SJCRH30 (cell line): ENCODE measurements at regions not wholly inside any gene's neighbourhood (a gene's known extent, or its start where the extent isn't known, plus 50 kb on each side); places are given as distances from the start of the nearest gene placed in this dataset.
"Not testable (repeated sequence)": the region's sequence is repeated elsewhere in the genome, so short reads cannot be mapped to it uniquely, and the experiment has no call there.

Source experiments
- DNase-seq, 2 experiments: peaks; one replicate each; pipeline ENCODE4 v3.0.0-alpha.2; 2015 to 2020
- H3K27ac ChIP-seq: fragments of 250-450 bp; sonication (Bioruptor Pico); 2 replicates; pipeline ENCODE4 v1.5.1; 2020; ENCODE audit warnings: mild to moderate bottlenecking, moderate library complexity
- H3K27me3 ChIP-seq: fragments of 250-450 bp; sonication (Bioruptor Pico); 2 replicates; pipeline ENCODE4 v1.5.1; 2020; ENCODE audit warnings: mild to moderate bottlenecking, moderate library complexity
- H3K36me3 ChIP-seq: fragments of 250-450 bp; sonication (Bioruptor Pico); 2 replicates; pipeline ENCODE4 v1.5.1; 2020; ENCODE audit warnings: mild to moderate bottlenecking, moderate library complexity
- H3K4me1 ChIP-seq: fragments of 250-450 bp; sonication (Bioruptor Pico); 2 replicates; pipeline ENCODE4 v1.5.1; 2020; ENCODE audit warnings: mild to moderate bottlenecking, moderate library complexity
- H3K4me3 ChIP-seq: fragments of 250-450 bp; sonication (Bioruptor Pico); 2 replicates; pipeline ENCODE4 v1.5.1; 2020; ENCODE audit warnings: mild to moderate bottlenecking, moderate library complexity
- H3K9me3 ChIP-seq: fragments of 250-450 bp; sonication (Bioruptor Pico); replicated peaks from 2 replicates; pipeline ENCODE4 v1.5.1; 2020; ENCODE audit warnings: mild to moderate bottlenecking, moderate library complexity

DNA sequence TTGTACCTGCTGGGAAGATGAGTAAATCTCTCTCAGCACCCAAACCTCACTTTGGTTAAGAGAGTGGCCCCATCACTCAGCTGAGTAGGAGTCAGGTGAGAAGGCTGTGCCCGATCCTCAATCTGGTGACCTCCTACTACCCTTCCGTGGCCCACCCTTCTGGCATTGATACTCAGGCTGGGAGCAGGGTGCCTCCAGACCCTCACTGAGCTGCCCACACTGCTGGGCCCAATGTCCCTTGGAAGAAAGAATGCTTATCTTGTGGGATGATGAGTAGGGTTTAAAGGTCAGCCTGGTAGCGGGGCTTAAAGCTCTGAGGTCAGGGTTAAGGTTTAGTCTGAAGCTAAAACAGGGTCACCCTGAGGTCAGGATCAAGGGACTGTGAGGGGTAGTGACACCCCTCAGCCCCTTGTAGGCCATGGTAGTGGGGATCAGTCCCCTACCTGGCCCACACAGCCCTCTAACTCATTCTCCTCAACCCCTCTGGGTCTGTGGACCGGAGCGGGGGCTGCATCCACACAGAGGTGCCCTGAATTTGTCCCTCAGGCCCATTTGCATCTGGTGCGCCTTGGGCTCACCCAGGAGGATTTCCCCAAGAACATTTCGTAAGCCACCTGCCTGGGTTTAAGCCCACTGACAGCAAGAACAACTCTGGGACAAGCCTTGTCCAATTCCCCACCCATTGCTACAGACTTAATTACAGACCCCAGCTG lies 123.8 kb downstream of the CYP26B1 start:
- Histone ChIP-seq H3K27me3 (no peaks in the 10 kb centered on the region; the same call in none of the 2 replicates), H3K4me3 (no peak overlapping the region), H3K4me1 (no peaks in the 10 kb centered on the region), H3K27ac (no peak overlapping the region), H3K9me3 (no peaks in the 10 kb centered on the region), H3K36me3 (no peaks in the 10 kb centered on the region)
- DNase-seq = peak in 1 of 2 experiments; percentile 0

DNA sequence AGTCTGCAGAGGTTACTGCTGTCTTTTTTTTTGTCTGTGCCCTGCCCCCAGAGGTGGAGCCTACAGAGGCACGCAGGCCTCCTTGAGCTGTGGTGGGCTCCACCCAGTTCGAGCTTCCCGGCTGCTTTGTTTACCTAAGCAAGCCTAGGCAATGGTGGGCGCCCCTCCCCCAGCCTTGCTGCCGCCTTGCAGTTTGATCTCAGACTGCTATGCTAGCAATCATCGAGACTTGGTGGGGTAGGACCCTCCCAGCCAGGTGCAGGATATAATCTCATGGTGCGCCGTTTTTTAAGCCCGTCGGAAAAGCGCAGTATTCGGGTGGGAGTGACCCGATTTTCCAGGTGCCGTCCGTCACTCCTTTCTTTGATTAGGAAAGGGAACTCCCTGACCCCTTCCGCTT lies 126.3 kb downstream of the CYP26B1 start:
- not testable (repeated sequence) for H3K27ac ChIP-seq, H3K4me3 ChIP-seq, H3K36me3 ChIP-seq, H3K9me3 ChIP-seq, H3K27me3 ChIP-seq, H3K4me1 ChIP-seq
- peak in 1 of 2 experiments; percentile 0 for DNase-seq

DNA sequence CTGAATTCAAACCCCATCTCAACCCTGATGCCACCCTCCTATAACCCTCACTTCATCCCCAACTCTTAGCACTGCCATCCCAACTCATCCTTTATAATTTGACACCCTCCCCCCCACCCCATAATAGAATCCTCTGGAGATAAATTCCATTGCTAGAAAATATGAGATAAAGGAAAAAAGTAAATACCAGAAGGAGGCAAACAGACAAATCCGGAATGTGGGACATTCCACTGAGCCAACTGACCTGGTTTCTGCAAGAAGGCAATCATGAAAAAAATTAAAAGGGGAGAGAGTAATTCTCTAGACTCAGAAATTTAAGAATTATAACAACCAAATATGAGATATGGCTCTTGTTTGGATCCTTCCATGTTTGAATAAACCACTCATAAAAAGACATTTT lies 132.4 kb downstream of the CYP26B1 start:
- Histone ChIP-seq H3K4me1 (no peaks in the 10 kb centered on the region), H3K4me3 (no peak overlapping the region), H3K27me3 (no peaks in the 10 kb centered on the region), H3K27ac (no peak overlapping the region), H3K36me3 (no peaks in the 10 kb centered on the region), H3K9me3 (no peaks in the 10 kb centered on the region)
- no peak for DNase-seq

DNA sequence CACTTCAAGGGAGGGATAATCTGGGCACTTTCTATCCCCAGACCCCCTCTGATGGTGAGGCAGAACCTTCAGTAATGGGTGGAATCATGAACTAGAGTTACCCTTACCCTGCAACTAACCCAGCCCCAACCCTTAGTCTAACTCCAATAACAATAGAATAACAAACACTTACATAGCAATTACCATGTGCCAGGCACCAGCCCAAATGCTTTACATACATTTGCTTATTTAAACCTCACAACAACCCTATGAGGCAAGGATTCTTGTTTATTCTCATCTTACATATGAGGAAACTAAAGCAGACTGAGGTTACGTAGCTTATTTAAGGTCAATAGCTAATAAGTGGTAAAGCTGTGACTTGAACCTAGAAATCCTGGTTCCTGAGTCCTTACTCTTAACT lies 132.8 kb downstream of the CYP26B1 start:
- Histone ChIP-seq H3K27me3 (no peaks in the 10 kb centered on the region), H3K27ac (no peak overlapping the region), H3K4me3 (no peak overlapping the region), H3K4me1 (no peaks in the 10 kb centered on the region), H3K36me3 (no peaks in the 10 kb centered on the region), H3K9me3 (no peaks in the 10 kb centered on the region)
- no peak for DNase-seq

DNA sequence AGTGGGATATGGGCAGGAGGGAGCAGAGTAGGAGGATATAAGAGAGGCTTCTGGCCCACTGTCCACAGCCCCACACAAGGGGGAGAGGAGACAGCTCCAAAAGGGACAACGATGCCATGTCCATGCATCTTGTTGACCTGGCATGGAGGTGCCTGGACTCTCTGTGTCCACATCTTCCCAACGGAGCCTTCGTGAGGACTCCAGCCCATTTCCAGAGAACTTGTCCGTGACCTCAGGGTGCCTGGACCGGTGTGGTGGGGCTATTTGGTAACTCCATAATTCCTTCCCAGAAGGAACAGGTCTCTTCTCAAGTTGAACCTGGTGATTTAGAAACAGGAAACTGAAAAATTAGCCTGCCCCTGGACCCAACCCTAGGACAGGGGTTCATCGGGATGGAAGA lies 133.9 kb downstream of the CYP26B1 start:
- no peak overlapping the region for H3K27ac ChIP-seq
- H3K9me3 ChIP-seq = no peaks in the 10 kb centered on the region
- H3K4me3 ChIP-seq = no peak overlapping the region
- no peaks in the 10 kb centered on the region for H3K27me3 ChIP-seq
- no peaks in the 10 kb centered on the region for H3K36me3 ChIP-seq
- H3K4me1 ChIP-seq = no peaks in the 10 kb centered on the region
- peak in 1 of 2 experiments; percentile 0 for DNase-seq

DNA sequence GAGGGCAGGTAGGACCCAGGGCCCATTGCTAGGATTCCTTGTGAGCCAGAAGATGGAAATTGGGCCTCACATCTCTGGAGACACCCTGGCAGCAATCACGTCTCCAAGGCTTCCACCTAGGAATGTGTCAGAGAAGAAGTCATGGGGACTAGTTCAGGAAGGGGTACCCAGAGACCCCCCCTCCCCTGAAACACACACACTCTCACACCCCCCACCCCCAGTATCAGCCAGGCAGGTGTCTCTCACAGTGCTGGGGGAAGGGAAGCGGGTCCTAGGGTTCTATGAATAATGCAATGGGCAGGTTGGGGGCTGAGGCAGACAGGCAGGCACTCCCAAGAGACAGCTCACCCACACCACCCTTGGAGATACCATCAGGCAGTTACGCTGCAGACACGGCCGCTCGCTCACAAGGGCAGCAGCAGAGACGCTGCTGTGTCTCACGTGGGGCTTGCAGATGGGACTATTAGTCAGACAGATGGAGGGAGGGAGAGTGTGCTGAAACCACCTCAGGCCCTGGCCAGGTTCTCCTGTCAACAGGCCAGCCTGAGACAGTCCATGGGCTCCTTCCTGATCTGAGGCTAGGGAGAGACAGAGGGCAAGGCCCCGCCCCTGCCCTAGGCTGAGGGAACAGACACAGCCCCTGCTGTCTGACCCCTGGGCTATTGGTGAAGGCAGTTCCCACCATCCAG lies 134.6 kb downstream of the CYP26B1 start:
- Histone ChIP-seq H3K4me1 (no peaks in the 10 kb centered on the region), H3K9me3 (no peaks in the 10 kb centered on the region), H3K27ac (no peak overlapping the region), H3K4me3 (no peak overlapping the region), H3K27me3 (no peaks in the 10 kb centered on the region), H3K36me3 (no peaks in the 10 kb centered on the region)
- DNase-seq = peak in 1 of 2 experiments; percentile 1

DNA sequence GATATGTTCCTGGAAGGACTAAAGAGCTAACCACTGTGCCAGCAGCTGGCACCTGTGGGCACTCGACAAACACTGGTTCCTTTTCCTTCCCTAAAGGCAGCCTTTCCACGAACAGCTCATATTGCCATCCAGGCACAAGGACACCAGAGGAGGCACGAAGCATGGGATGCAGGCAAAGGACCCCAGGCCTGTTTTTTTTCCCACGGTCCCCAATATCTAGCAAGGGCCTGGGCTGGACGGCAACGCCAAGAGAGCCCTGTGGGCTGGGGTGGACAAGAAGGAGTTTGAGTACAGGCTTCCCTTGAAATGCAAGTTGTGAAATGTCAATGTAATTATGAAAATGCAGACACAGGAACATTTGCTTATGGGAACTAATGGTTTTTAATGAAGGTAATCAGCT lies 135.9 kb downstream of the CYP26B1 start:
- H3K4me3 ChIP-seq = no peak overlapping the region
- H3K4me1 ChIP-seq = no peaks in the 10 kb centered on the region
- no peaks in the 10 kb centered on the region for H3K9me3 ChIP-seq
- DNase-seq = peak in 1 of 2 experiments; percentile 0
- no peaks in the 10 kb centered on the region for H3K36me3 ChIP-seq
- H3K27ac ChIP-seq = no peak overlapping the region
- no peaks in the 10 kb centered on the region for H3K27me3 ChIP-seq

DNA sequence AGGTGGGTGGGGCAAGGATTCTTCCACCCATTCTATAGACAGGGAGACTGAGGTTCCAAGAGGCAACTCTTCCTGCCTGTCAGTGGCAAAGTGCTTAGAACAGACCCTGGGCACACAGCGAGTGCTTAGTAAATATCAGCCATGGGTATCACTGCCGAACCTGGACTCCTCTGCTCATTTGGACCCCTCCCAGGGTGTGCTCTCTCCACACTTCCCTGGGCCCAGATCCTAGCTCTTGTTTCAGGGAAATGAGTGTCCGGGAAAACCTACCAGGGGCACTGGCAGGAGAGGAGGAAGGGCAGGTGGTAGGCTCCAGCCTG lies 136.3 kb downstream of the CYP26B1 start:
- no peaks in the 10 kb centered on the region for H3K36me3 ChIP-seq

DNA sequence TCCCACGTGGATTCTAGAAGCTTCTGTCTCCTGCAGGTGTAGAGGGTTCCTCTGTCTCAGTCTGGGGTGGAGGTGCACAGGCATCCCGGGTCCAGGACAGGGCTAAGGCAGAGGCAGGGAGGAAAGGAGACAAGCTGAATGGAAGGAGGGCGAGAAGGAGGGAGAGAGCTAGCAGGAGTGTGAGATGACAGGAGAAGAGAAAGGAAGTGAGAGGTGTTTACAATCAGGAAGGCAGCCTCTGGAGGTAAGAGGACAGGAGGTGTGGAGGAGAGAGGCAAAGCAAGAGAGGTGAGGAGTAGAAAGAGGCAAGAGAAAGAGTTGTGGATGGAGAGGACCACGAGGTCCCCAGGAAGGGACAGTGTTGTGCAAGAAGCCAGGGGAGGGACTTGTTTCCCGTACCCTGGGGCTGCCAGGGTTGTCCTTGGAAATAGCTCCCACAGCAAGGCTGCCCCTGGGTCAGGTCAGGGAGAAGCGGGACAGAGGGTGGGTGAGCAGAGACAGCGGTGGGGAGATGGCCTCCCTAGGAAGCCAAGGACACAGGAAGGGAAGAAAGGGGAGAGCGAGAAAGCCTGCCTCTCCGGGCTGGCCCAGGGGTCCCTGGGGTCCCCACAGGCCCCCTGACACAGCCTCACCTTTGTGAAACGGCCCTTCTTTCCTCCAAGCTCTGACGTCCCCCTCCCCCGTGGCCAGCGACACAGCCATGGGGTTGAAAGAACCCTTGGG lies 136.9 kb downstream of the CYP26B1 start:
- no peak overlapping the region for H3K4me3 ChIP-seq
- H3K27ac ChIP-seq = no peak overlapping the region
- H3K4me1 ChIP-seq = no peaks in the 10 kb centered on the region
- no peaks in the 10 kb centered on the region for H3K27me3 ChIP-seq
- peak in 1 of 2 experiments; percentile 0 for DNase-seq
- H3K36me3 ChIP-seq = no peaks in the 10 kb centered on the region
- no peaks in the 10 kb centered on the region for H3K9me3 ChIP-seq

More for the DNA sequence above, 136.3 kb downstream of the CYP26B1 start:
- Histone ChIP-seq H3K9me3 (no peaks in the 10 kb centered on the region), H3K27ac (no peak overlapping the region), H3K27me3 (no peaks in the 10 kb centered on the region), H3K4me3 (no peak overlapping the region), H3K4me1 (no peaks in the 10 kb centered on the region)
- peak in 1 of 2 experiments; percentile 0 for DNase-seq

DNA sequence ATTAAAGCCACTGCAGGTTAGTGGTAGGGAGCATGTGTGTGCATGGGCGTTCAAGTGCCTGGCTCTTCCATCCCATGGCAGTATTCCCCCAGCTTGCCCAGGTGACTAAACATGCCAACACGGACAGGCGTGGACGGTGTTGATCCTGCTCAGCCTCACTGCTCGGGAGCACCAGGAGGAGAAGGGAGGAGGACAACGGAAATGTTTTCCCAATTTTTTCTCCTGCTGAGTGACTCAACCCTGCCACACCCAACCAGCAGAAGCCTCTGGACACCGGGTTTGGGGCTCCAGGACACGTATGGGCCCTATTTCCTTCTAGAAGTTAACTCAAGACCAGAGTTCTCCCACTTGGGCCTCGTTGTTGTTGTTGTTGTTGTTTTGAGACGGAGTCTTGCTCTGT lies 139.1 kb downstream of the CYP26B1 start:
- H3K27me3 ChIP-seq = no peaks in the 10 kb centered on the region; the same call in 1 of the 2 replicates
- no peaks in the 10 kb centered on the region for H3K9me3 ChIP-seq
- H3K4me3 ChIP-seq = no peak overlapping the region
- H3K4me1 ChIP-seq = no peaks in the 10 kb centered on the region
- no peaks in the 10 kb centered on the region for H3K36me3 ChIP-seq
- no peak overlapping the region for H3K27ac ChIP-seq
- DNase-seq = peak in 1 of 2 experiments; percentile 0

DNA sequence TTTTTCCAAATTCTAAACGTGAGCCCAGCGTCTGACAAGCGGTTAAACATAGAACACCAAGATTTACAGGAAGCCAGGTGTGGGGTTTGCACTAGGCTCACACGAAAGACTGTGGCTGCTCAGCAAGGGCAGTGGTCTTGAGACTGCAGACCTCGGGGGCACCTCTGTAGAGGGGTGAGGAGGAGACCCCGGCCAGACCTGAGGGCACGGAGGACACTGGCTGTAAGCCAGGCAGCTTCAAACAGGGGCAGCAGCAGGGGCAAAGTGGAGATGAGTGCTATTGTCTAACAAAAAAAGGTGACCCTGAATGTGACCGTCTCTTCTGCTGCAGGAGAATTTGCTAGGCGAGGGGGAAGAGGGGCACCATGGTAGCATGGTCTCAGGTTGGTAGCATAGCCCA lies 140.3 kb downstream of the CYP26B1 start:
- Histone ChIP-seq H3K27me3 (no peaks in the 10 kb centered on the region; the same call in 1 of the 2 replicates), H3K27ac (no peak overlapping the region), H3K36me3 (no peaks in the 10 kb centered on the region), H3K4me1 (no peaks in the 10 kb centered on the region), H3K4me3 (no peak overlapping the region), H3K9me3 (no peaks in the 10 kb centered on the region)
- DNase-seq = peak in 1 of 2 experiments; percentile 1

DNA sequence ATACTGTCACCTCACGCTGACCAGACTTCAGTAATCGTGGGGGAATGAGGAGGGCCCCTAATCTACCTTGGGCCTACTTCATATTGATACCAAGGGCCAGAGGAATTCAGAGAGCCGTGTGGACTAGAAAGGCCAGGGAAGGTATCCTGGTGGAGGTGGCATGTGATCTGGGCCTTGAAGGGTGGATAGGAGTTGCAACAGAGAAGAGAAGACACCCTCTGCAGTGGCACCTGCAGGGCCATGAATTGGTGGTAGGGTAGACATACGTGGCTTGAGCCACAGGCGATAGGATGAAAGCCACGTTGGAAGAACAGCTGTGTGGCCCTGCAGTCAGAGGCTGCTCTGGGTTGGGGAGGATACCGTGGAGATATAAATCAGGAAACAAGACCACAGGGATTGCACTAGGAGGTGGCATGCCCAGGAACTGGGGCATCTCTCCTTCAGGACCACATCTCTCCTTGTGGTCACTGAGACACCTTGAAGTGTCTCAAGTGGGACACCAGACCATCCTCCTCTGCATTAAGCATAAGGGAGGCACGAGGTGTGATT lies 141.4 kb downstream of the CYP26B1 start:
- H3K27ac ChIP-seq = no peak overlapping the region
- no peaks in the 10 kb centered on the region for H3K4me1 ChIP-seq
- no peak overlapping the region for H3K4me3 ChIP-seq
- peak in 1 of 2 experiments; percentile 1 for DNase-seq
- no peaks in the 10 kb centered on the region for H3K9me3 ChIP-seq
- H3K27me3 ChIP-seq = no peaks in the 10 kb centered on the region; the same call in 1 of the 2 replicates
- H3K36me3 ChIP-seq = no peaks in the 10 kb centered on the region

DNA sequence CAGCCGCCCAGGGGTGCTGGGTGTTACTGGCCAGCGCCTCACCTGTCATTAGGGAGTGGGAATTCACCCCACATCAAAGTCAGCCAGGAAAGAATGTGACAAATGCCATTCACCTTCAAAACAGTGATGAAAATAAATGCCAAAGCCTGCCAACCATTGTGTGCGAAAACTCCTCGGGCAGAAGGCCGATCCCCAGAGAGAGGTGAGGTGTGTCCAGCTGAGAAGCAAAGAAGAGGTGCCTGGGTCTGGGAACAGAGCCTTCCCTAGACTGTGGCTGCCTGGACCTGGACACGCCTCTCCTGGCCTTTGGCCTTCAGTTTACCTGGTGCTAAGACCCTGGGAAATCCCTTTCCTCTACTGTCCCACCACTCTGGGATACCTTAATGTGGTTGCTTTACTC lies 142.7 kb downstream of the CYP26B1 start:
- H3K36me3 ChIP-seq = no peaks in the 10 kb centered on the region
- H3K27me3 ChIP-seq = no peaks in the 10 kb centered on the region; the same call in 1 of the 2 replicates
- no peak overlapping the region for H3K4me3 ChIP-seq
- no peaks in the 10 kb centered on the region for H3K9me3 ChIP-seq
- peak in 1 of 2 experiments; percentile 0 for DNase-seq
- no peaks in the 10 kb centered on the region for H3K4me1 ChIP-seq
- no peak overlapping the region for H3K27ac ChIP-seq

DNA sequence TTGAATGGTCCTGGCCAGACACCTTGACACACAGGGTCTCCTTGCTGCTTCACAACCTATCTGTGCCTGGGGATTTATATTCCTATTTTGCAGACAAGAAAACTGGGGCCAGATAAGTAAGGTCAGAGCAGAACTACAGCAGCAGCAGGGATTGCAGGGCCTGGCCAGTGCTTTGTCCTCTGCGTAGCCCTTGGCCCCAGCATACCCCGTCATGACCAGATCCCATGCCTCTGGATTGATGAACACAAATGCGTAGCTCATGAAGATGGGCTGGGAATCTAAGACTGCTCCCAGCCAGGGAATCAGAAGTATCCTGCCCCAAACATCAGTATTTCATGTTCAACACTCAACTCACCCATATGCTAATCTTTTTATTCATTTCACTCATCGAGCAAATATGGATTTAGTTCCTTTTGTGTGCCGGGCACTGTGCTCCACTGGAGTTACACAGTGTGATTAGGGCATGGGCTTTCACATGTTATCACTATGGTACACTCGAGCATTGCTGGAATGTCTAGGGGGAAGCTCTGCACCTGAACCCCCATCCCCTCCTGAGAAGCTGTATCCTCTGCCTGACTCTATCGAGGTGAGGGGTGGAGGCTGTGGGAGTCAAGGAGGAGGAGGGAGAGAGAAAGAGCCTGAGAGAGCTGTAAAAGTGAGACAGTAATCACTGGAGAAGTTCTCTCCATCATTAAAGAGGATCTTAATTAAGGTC lies 143.3 kb downstream of the CYP26B1 start:
- no peaks in the 10 kb centered on the region for H3K36me3 ChIP-seq
- H3K9me3 ChIP-seq = no peaks in the 10 kb centered on the region
- H3K4me3 ChIP-seq = no peak overlapping the region
- no peak overlapping the region for H3K27ac ChIP-seq
- no peak for DNase-seq
- H3K4me1 ChIP-seq = no peaks in the 10 kb centered on the region
- H3K27me3 ChIP-seq = no peaks in the 10 kb centered on the region; the same call in 1 of the 2 replicates
